MM.1S (cell line): ENCODE measurements at regions not wholly inside any gene's neighbourhood (a gene's known extent, or its start where the extent isn't known, plus 50 kb on each side); places are given as distances from the start of the nearest gene placed in this dataset.

Experiments
- CTCF ChIP-seq: fragments of 300-600 bp; sonication (generic); IDR thresholded peaks from 2 replicates; pipeline ENCODE4 v1.5.1; 2016; ENCODE audit warnings: antibody characterized with exemption, low read length, mixed read lengths
- EZH2 ChIP-seq: fragments of 300-600 bp; sonication (generic); optimal IDR thresholded peaks from 2 replicates; pipeline ENCODE3; 2017; ENCODE audit warnings: low read depth, mild to moderate bottlenecking, antibody characterized with exemption, low read length, mixed read lengths
- EZH2phosphoT487 ChIP-seq: fragments of 300-600 bp; sonication (generic); IDR thresholded peaks from 2 replicates; pipeline ENCODE4 v1.6.1; 2018; ENCODE audit warnings: antibody characterized with exemption, low read length

- TF ChIP-seq CTCF (no peak), EZH2 (no peak), EZH2phosphoT487 (no peak)
Measured at GRCh38 chr2:215793747-215794595, 219.4 kb downstream of the MREG start.
